GM12878 (cell line): ENCODE measurements at regions not wholly inside any gene's neighbourhood (a gene's known extent, or its start where the extent isn't known, plus 50 kb on each side); places are given as distances from the start of the nearest gene placed in this dataset.

Experiments used
- ATAC-seq: fragments of 200-7000 bp; cut with Tn5 transposase; 3 replicates; pipeline ENCODE4 v1.9.1; 2020; ENCODE audit warnings: mild to moderate bottlenecking, moderate library complexity
- BruUV-seq: library from RNA; stranded (reverse); fragments of 400-500 nt; replicated peaks from 2 replicates; lab custom pipeline; 2021; lab: Mats Ljungman, UMichigan
- CTCF ChIA-PET: fragments of 300-600 bp; sonication (Branson Sonifier 250); formaldehyde crosslinking; extraction: SDS; loops from one replicate; lab custom pipeline; 2021; ENCODE audit warnings: inconsistent platforms; lab: Yijun Ruan, JAX
- POLR2A ChIA-PET: fragments of 350-600 bp; formaldehyde crosslinking; extraction: SDS; loops from one replicate; lab custom pipeline; 2021; ENCODE audit warnings: inconsistent platforms; lab: Charles Lee
- RAD21 ChIA-PET: fragments of 300-600 bp; sonication (Branson Sonifier 250); formaldehyde crosslinking; loops from one replicate; lab custom pipeline; 2023; ENCODE audit warnings: antibody characterized with exemption; ENCODE audit not compliant: unreplicated experiment; lab: Charles Lee
- SMC1A ChIA-PET: fragments of 300-600 bp; sonication (Branson Sonifier 250); formaldehyde crosslinking; loops from one replicate; lab custom pipeline; 2023; ENCODE audit not compliant: unreplicated experiment, uncharacterized antibody; lab: Charles Lee
- DNase-seq: peaks from one replicate; pipeline ENCODE4 v3.0.0-alpha.2; 2011; ENCODE audit warnings: low read depth, low spot score
- FAIRE-seq: peaks from 3 replicates; lab custom pipeline; 2011; peaks lifted over from hg19 to GRCh38; lab: Jason Lieb, UNC
- H2AFZ ChIP-seq: 2 replicates; pipeline ENCODE4 v1.6.0; 2011; ENCODE audit warnings: low read depth, low read length, control low read depth; ENCODE audit not compliant: control insufficient read depth
- H3K27ac ChIP-seq: 2 replicates; pipeline ENCODE4 v1.5.1; 2011; ENCODE audit warnings: control low read depth; ENCODE audit not compliant: control insufficient read depth, insufficient read depth
- H3K27me3 ChIP-seq, 2 experiments: replicated peaks in 1 of 2; 2 replicates each; pipeline versions ENCODE4 v1.6.0 to v1.6.1; 2011; ENCODE audit warnings: low read length in 1 of 2; ENCODE audit not compliant: control insufficient read depth in 2 of 2, insufficient read depth in 2 of 2
- H3K36me3 ChIP-seq, 2 experiments: 2 replicates each; pipeline ENCODE4 v1.5.1; 2011; ENCODE audit warnings: low read length in 1 of 2; ENCODE audit not compliant: control insufficient read depth in 2 of 2, insufficient read depth in 2 of 2
- H3K4me1 ChIP-seq: 2 replicates; pipeline ENCODE4 v1.6.1; 2011; ENCODE audit warnings: mild to moderate bottlenecking, low read length, moderate library complexity, mixed read lengths; ENCODE audit not compliant: control insufficient read depth, insufficient read depth
- H3K4me2 ChIP-seq: 2 replicates; pipeline ENCODE4 v1.6.0; 2011; ENCODE audit warnings: control low read depth; ENCODE audit not compliant: control insufficient read depth, insufficient read depth
- H3K4me3 ChIP-seq: fragments of 200-600 bp; sonication (generic); 2 replicates; pipeline ENCODE4 v1.5.1; 2016
- H3K79me2 ChIP-seq: 2 replicates; pipeline ENCODE4 v1.6.0; 2011; ENCODE audit warnings: low read length; ENCODE audit not compliant: control insufficient read depth, insufficient read depth
- H3K9ac ChIP-seq: 2 replicates; pipeline ENCODE4 v1.8.0; 2011; ENCODE audit warnings: low read length, control low read depth, mixed read lengths; ENCODE audit not compliant: control insufficient read depth, insufficient read depth
- H3K9me3 ChIP-seq: replicated peaks from 3 replicates; pipeline ENCODE4 v1.5.1; 2011; ENCODE audit warnings: mild to moderate bottlenecking, low read length; ENCODE audit not compliant: control insufficient read depth, insufficient read depth
- H4K20me1 ChIP-seq: 2 replicates; pipeline ENCODE4 v1.6.0; 2011; ENCODE audit not compliant: control insufficient read depth, insufficient read depth
- BCL3 ChIP-seq: IDR thresholded peaks from 2 replicates; pipeline ENCODE4 v1.6.1; 2011; ENCODE audit warnings: borderline replicate concordance, low read depth, mild to moderate bottlenecking, moderate library complexity, low read length; ENCODE audit not compliant: insufficient read depth, poor library complexity, severe bottlenecking
- CTCF ChIP-seq, 3 experiments: IDR thresholded peaks in 2 of 3; conservative IDR thresholded peaks in 1 of 3; 2 replicates each; pipeline ENCODE4 v1.5.1; 2011; ENCODE audit warnings: low read depth in 3 of 3, low read length in 3 of 3, mild to moderate bottlenecking in 3 of 3, control low read depth in 2 of 3, moderate library complexity in 2 of 3, inconsistent platforms in 1 of 3, mixed read lengths in 1 of 3; ENCODE audit not compliant: control insufficient read depth in 2 of 3, insufficient read depth in 1 of 3; ENCODE audit errors: extremely low read depth in 1 of 3
- HDAC2 ChIP-seq: fragments of 200-600 bp; sonication (generic); IDR thresholded peaks from 2 replicates; pipeline ENCODE4 v1.6.1; 2017
- MTA3 ChIP-seq: IDR thresholded peaks from 2 replicates; pipeline ENCODE4 v1.6.1; 2012; ENCODE audit warnings: low read length, inconsistent platforms, borderline replicate concordance
- RAD51 ChIP-seq: fragments of 450-650 bp; IDR thresholded peaks from 2 replicates; pipeline ENCODE4 v1.6.1; 2016; ENCODE audit warnings: moderate library complexity, mild to moderate bottlenecking, inconsistent platforms
- ZNF217 ChIP-seq: fragments of 450-650 bp; IDR thresholded peaks from 2 replicates; pipeline ENCODE4 v1.6.1; 2017; ENCODE audit warnings: antibody characterized with exemption, mild to moderate bottlenecking
- ZNF274 ChIP-seq: IDR thresholded peaks from one replicate; pipeline ENCODE4 v1.8.0; 2011; ENCODE audit not compliant: insufficient read length, insufficient read depth
- WGBS: methylation state at CpG from one replicate; pipeline ENCODE4 v1.1.6; 2016; ENCODE audit warnings: low lambda C conversion rate; ENCODE audit not compliant: insufficient replicate concordance, insufficient coverage; ENCODE audit errors: missing lambda C conversion rate; 5-methylcytosine and 5-hydroxymethylcytosine counted together
- in situ Hi-C: fragments of 300-500 bp; cut with MboI; formaldehyde crosslinking; loops from 9 replicates; pipeline ENCODE4 v1.14.3; 2018; ENCODE audit warnings: mixed read lengths
- intact Hi-C: fragments of 100-400 bp; cut with micrococcal nuclease; formaldehyde crosslinking; loops from one replicate; pipeline ENCODE4 v1.14.2; 2022; ENCODE audit not compliant: unreplicated experiment

- Histone ChIP-seq H3K36me3 (no peaks in the 10 kb centered on the region), H4K20me1 (no peaks in the 10 kb centered on the region), H3K9ac (no peak overlapping the region), H3K79me2 (no peaks in the 10 kb centered on the region), H3K4me2 (no peak overlapping the region)
- in situ Hi-C loops: no loop called here
- RAD21 ChIA-PET: interaction anchor here (1.5 kb wide), 1 partner anchor 21 kb away, joined by 3 read pairs; no protein-coding TSS in a partner anchor
- no peak for FAIRE-seq
- TF ChIP-seq RAD51 (no peak), BCL3 (no peak), HDAC2 (no peak), ZNF274 (no peak)
- TF ChIP-seq, all 136 proteins: peak for 0
- BruUV-seq: no TSS peak
- CTCF ChIA-PET: interaction anchor here (1.1 kb wide), 1 partner anchor 360 kb away, joined by 4 read pairs; no protein-coding TSS in a partner anchor
- DNase-seq (no peak), ATAC-seq (peak; percentile 20; the same call in 2 of the 3 replicates)
- Histone ChIP-seq H3K27me3 (peaks cover 2% of the 10 kb centered on the region in 2 experiments), H3K4me3 (no peak overlapping the region), H3K27ac (no peak overlapping the region), H2AFZ (no peak overlapping the region), H3K4me1 (peaks cover 12% of the 10 kb centered on the region), H3K9me3 (no peaks in the 10 kb centered on the region; the same call in 2 of the 3 replicates)
- SMC1A ChIA-PET: interaction anchor here (0.7 to 2.1 kb wide), 3 partner anchors 8 to 21 kb away, joined by 3 to 6 read pairs (median 4); no protein-coding TSS in a partner anchor
- intact Hi-C loops: no loop called here
- POLR2A ChIA-PET: interaction anchor here (0.8 to 1.2 kb wide), 2 partner anchors 22 to 68 kb away, joined by 3 to 4 read pairs; no protein-coding TSS in a partner anchor
Measured at GRCh38 chr2:20504174-20504573, 57.3 kb downstream of the RHOB start.

GRCh38 chr2:20506201-20506685 lies 59.4 kb downstream of the RHOB start:
- ATAC-seq (no peak), FAIRE-seq (no peak), DNase-seq (no peak)
- Histone ChIP-seq H3K4me2 (no peak overlapping the region), H3K27ac (no peak overlapping the region), H3K9me3 (no peaks in the 10 kb centered on the region; the same call in 2 of the 3 replicates), H3K36me3 (no peaks in the 10 kb centered on the region), H3K79me2 (no peaks in the 10 kb centered on the region), H3K9ac (no peak overlapping the region), H3K27me3 (peaks cover 0 to 2% of the 10 kb centered on the region in 2 experiments; a peak in 1 of 4 replicates), H3K4me3 (no peak overlapping the region), H3K4me1 (peaks cover 12% of the 10 kb centered on the region), H2AFZ (no peak overlapping the region), H4K20me1 (no peaks in the 10 kb centered on the region)
- ChIA-PET RAD21 (no interaction called here), SMC1A (interaction anchor here (1.0 to 2.3 kb wide), 6 partner anchors 10 to 89 kb away, joined by 3 to 17 read pairs (median 4); no protein-coding TSS in a partner anchor), CTCF (interaction anchor here (1.3 kb wide), 1 partner anchor 93 kb away, joined by 3 read pairs; no protein-coding TSS in a partner anchor), POLR2A (no interaction called here)
- WGBS: 80% methylated on average over 4 of the region's 4 CpGs
- in situ Hi-C loops (no loop called here), intact Hi-C loops (no loop called here)
- TF ChIP-seq CTCF (IDR thresholded peaks at IDR 0.05 in 2 of 3, conservative IDR thresholded peaks at IDR 0.05 in 1 of 3; ENCODE audit: control insufficient read depth in 2 of 3, extremely low read depth in 1 of 3, insufficient read depth in 1 of 3, low read depth in 3 of 3, low read length in 3 of 3): 0 out of 6 replicates have a peak, but pooled peaks of 1 of the 3 experiments have one; percentile 2
- TF ChIP-seq ZNF217: no peak
- TF ChIP-seq MTA3: no peak
- BruUV-seq: no TSS peak
